WTC11 (cell line): ENCODE measurements at regions not wholly inside any gene's neighbourhood (a gene's known extent, or its start where the extent isn't known, plus 50 kb on each side); places are given as distances from the start of the nearest gene placed in this dataset.

Experiments used
- ATAC-seq: fragments of 200-7000 bp; cut with Tn5 transposase; 2 replicates; pipeline ENCODE4 v1.10.0; 2021; ENCODE audit warnings: mild to moderate bottlenecking, moderate library complexity
- CTCF ChIA-PET: fragments of 300-600 bp; sonication (Branson Sonifier 250); formaldehyde crosslinking; loops from one replicate; lab custom pipeline; 2021; ENCODE audit warnings: antibody characterized with exemption; lab: Charles Lee
- POLR2A ChIA-PET: fragments of 350-600 bp; sonication (Branson Sonifier 250); formaldehyde crosslinking; loops from one replicate; lab custom pipeline; 2021; ENCODE audit warnings: antibody characterized with exemption; lab: Charles Lee
- DNase-seq: peaks from one replicate; pipeline ENCODE4 v3.0.0; 2021; ENCODE audit warnings: low spot score
- H3K27ac Mint-ChIP-seq: 2 replicates; pipeline ENCODE4 v1.8.0; 2021; ENCODE audit warnings: mixed read lengths
- H3K27me3 Mint-ChIP-seq: 2 replicates; pipeline ENCODE4 v1.8.0; 2021; ENCODE audit warnings: low read depth, mild to moderate bottlenecking, moderate library complexity, mixed read lengths
- H3K36me3 Mint-ChIP-seq: 2 replicates; pipeline ENCODE4 v1.8.0; 2021; ENCODE audit warnings: mixed read lengths
- H3K4me1 Mint-ChIP-seq: 2 replicates; pipeline ENCODE4 v1.8.0; 2022; ENCODE audit warnings: mixed read lengths
- H3K4me3 Mint-ChIP-seq: 2 replicates; pipeline ENCODE4 v1.8.0; 2021; ENCODE audit warnings: mild to moderate bottlenecking, moderate library complexity, mixed read lengths
- H3K9me3 Mint-ChIP-seq: 2 replicates; pipeline ENCODE4 v1.8.0; 2021; ENCODE audit warnings: mixed read lengths
- ARID4B ChIP-seq: sonication (generic); formaldehyde crosslinking; IDR thresholded peaks from 2 replicates; pipeline ENCODE4 v1.8.0; 2023; ENCODE audit warnings: missing genetic modification reagents, mild to moderate bottlenecking, borderline replicate concordance
- CBFB ChIP-seq: sonication (generic); formaldehyde crosslinking; IDR thresholded peaks from 2 replicates; pipeline ENCODE4 v1.8.1; 2022; ENCODE audit warnings: mild to moderate bottlenecking, low read depth, missing genetic modification reagents
- EMX1 ChIP-seq: fragments of 250-450 bp; sonication (Bioruptor Pico); IDR thresholded peaks from 2 replicates; pipeline ENCODE4 v1.8.0; 2021; ENCODE audit warnings: mild to moderate bottlenecking
- FOXK1 ChIP-seq: sonication (generic); formaldehyde crosslinking; IDR thresholded peaks from 2 replicates; pipeline ENCODE4 v1.8.0; 2022; ENCODE audit warnings: mild to moderate bottlenecking, moderate library complexity, missing genetic modification reagents
- FOXP1 ChIP-seq: sonication (generic); formaldehyde crosslinking; IDR thresholded peaks from 2 replicates; pipeline ENCODE4 v1.8.0; 2022; ENCODE audit warnings: missing genetic modification reagents, mild to moderate bottlenecking, moderate library complexity, borderline replicate concordance
- GTF2I ChIP-seq: fragments of 250-450 bp; sonication (Bioruptor Pico); conservative IDR thresholded peaks from 2 replicates; pipeline ENCODE4 v1.4.0; 2021; ENCODE audit warnings: mild to moderate bottlenecking
- HMGXB4 ChIP-seq: sonication (generic); formaldehyde crosslinking; IDR thresholded peaks from 2 replicates; pipeline ENCODE4 v1.8.1; 2023; ENCODE audit warnings: mild to moderate bottlenecking, moderate library complexity, missing genetic modification reagents
- NFYB ChIP-seq: sonication (generic); formaldehyde crosslinking; conservative IDR thresholded peaks from 2 replicates; pipeline ENCODE4 v1.8.0; 2022; ENCODE audit warnings: low read depth, missing genetic modification reagents
- PREB ChIP-seq: sonication (generic); formaldehyde crosslinking; IDR thresholded peaks from 2 replicates; pipeline ENCODE4 v1.8.1; 2022; ENCODE audit warnings: mild to moderate bottlenecking, missing genetic modification reagents, moderate library complexity, borderline replicate concordance
- SMAD4 ChIP-seq: sonication (generic); formaldehyde crosslinking; IDR thresholded peaks from 2 replicates; pipeline ENCODE4 v1.8.0; 2022; ENCODE audit warnings: mild to moderate bottlenecking, missing genetic modification reagents
- STAT6 ChIP-seq: sonication (generic); formaldehyde crosslinking; conservative IDR thresholded peaks from 2 replicates; pipeline ENCODE4 v1.8.1; 2023; ENCODE audit warnings: mild to moderate bottlenecking, low read depth, missing genetic modification reagents, moderate library complexity
- TEAD1 ChIP-seq: sonication (generic); formaldehyde crosslinking; IDR thresholded peaks from 2 replicates; pipeline ENCODE4 v1.8.0; 2022; ENCODE audit warnings: mild to moderate bottlenecking, missing genetic modification reagents
- ZSCAN18 ChIP-seq: fragments of 250-450 bp; sonication (Bioruptor Pico); IDR thresholded peaks from 2 replicates; pipeline ENCODE4 v2.1.2; 2022; ENCODE audit warnings: mild to moderate bottlenecking, moderate library complexity
- TF ChIP-seq, protein P1 (sequence below): sonication (generic); formaldehyde crosslinking; conservative IDR thresholded peaks from 2 replicates; pipeline ENCODE4 v1.8.1; 2022; ENCODE audit warnings: mild to moderate bottlenecking, missing genetic modification reagents
- TF ChIP-seq, protein P2 (sequence below): sonication (generic); formaldehyde crosslinking; IDR thresholded peaks from 2 replicates; pipeline ENCODE4 v1.8.0; 2022; ENCODE audit warnings: missing genetic modification reagents
- TF ChIP-seq, protein P3 (sequence below): fragments of 250-450 bp; sonication (Bioruptor Pico); conservative IDR thresholded peaks from 2 replicates; pipeline ENCODE4 v1.9.0; 2021; ENCODE audit warnings: mild to moderate bottlenecking
- TF ChIP-seq, protein P4 (sequence below): sonication (generic); formaldehyde crosslinking; IDR thresholded peaks from 2 replicates; pipeline ENCODE4 v1.8.0; 2022; ENCODE audit warnings: mild to moderate bottlenecking, missing genetic modification reagents

- DNase-seq (no peak), ATAC-seq (no peak)
- no peak overlapping the region for H3K4me3 Mint-ChIP-seq
- H3K36me3 Mint-ChIP-seq = no peaks in the 10 kb centered on the region; the same call in 1 of the 2 replicates
- CTCF ChIA-PET = interaction anchor here (0.6 to 1.1 kb wide), 10 partner anchors 10 to 168 kb away, joined by 3 to 6 read pairs (median 4); no protein-coding TSS in a partner anchor
- H3K27me3 Mint-ChIP-seq = no peaks in the 10 kb centered on the region; the same call in 1 of the 2 replicates
- POLR2A ChIA-PET = interaction anchor here (0.6 kb wide), 1 partner anchor 37 kb away, joined by 3 read pairs; no protein-coding TSS in a partner anchor
- no peak overlapping the region for H3K27ac Mint-ChIP-seq
- no peaks in the 10 kb centered on the region for H3K9me3 Mint-ChIP-seq
- peaks cover 22% of the 10 kb centered on the region for H3K4me1 Mint-ChIP-seq
- TF ChIP-seq FOXK1 (CRISPR knock-in tag) (no peak), CBFB (CRISPR knock-in tag) (no peak), STAT6 (CRISPR knock-in tag) (no peak), SMAD4 (CRISPR knock-in tag) (no peak), HMGXB4 (CRISPR knock-in tag) (no peak), FOXP1 (no peak), TEAD1 (CRISPR knock-in tag) (no peak), PREB (CRISPR knock-in tag) (no peak), NFYB (CRISPR knock-in tag) (no peak), GTF2I (CRISPR knock-in tag) (no peak), ZSCAN18 (no peak), ARID4B (CRISPR knock-in tag) (no peak), EMX1 (CRISPR knock-in tag) (no peak)
- TF ChIP-seq, protein P1, sequence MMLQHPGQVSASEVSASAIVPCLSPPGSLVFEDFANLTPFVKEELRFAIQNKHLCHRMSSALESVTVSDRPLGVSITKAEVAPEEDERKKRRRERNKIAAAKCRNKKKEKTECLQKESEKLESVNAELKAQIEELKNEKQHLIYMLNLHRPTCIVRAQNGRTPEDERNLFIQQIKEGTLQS (CRISPR knock-in tag) = no peak
- TF ChIP-seq, protein P2, sequence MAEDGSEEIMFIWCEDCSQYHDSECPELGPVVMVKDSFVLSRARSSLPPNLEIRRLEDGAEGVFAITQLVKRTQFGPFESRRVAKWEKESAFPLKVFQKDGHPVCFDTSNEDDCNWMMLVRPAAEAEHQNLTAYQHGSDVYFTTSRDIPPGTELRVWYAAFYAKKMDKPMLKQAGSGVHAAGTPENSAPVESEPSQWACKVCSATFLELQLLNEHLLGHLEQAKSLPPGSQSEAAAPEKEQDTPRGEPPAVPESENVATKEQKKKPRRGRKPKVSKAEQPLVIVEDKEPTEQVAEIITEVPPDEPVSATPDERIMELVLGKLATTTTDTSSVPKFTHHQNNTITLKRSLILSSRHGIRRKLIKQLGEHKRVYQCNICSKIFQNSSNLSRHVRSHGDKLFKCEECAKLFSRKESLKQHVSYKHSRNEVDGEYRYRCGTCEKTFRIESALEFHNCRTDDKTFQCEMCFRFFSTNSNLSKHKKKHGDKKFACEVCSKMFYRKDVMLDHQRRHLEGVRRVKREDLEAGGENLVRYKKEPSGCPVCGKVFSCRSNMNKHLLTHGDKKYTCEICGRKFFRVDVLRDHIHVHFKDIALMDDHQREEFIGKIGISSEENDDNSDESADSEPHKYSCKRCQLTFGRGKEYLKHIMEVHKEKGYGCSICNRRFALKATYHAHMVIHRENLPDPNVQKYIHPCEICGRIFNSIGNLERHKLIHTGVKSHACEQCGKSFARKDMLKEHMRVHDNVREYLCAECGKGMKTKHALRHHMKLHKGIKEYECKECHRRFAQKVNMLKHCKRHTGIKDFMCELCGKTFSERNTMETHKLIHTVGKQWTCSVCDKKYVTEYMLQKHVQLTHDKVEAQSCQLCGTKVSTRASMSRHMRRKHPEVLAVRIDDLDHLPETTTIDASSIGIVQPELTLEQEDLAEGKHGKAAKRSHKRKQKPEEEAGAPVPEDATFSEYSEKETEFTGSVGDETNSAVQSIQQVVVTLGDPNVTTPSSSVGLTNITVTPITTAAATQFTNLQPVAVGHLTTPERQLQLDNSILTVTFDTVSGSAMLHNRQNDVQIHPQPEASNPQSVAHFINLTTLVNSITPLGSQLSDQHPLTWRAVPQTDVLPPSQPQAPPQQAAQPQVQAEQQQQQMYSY (CRISPR knock-in tag) = no peak
- TF ChIP-seq, protein P3, sequence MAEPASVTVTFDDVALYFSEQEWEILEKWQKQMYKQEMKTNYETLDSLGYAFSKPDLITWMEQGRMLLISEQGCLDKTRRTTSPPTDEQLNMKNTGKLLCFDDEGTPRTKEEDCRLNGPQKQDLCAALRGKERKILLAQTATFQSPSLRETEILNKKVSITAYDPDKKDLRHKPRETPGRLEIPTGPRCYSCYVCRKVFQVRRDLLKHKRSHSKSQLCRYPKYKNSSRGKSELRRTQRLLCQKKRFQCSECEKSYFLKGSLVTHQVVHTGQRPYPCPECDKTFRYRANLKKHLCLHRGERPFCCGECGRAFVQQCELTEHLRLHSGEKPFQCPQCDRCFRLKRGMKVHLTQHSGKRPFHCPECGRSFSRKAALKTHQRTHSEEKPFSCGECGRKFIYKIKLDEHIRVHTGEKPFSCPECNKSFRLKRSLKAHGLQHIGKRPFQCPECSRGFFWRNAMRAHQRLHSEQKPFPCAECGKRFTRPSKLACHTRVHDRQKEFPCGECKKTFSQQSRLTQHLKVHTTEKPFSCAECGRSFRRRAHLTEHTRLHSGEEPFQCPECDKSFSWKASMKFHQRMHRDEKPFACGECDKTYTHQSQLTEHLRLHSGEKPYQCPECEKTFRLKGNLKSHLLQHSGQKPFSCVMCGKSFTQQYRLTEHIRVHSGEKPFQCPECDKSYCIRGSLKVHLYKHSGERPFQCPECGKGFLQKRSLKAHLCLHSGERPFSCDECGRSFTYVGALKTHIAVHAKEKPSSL = no peak
- TF ChIP-seq, protein P4, sequence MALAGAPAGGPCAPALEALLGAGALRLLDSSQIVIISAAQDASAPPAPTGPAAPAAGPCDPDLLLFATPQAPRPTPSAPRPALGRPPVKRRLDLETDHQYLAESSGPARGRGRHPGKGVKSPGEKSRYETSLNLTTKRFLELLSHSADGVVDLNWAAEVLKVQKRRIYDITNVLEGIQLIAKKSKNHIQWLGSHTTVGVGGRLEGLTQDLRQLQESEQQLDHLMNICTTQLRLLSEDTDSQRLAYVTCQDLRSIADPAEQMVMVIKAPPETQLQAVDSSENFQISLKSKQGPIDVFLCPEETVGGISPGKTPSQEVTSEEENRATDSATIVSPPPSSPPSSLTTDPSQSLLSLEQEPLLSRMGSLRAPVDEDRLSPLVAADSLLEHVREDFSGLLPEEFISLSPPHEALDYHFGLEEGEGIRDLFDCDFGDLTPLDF (CRISPR knock-in tag) = no peak
Observed at GRCh38 chr2:8132879-8133278, 549.0 kb upstream of the ID2 start.
